ENCODE measurements at regions not wholly inside any gene's neighbourhood (a gene's known extent, or its start where the extent isn't known, plus 50 kb on each side); places are given as distances from the start of the nearest gene placed in this dataset.

GRCh38 chr15:95538693-95539092 is 791.8 kb upstream of the NR2F2 start:
- no peak overlapping the region for H3K4me3 Mint-ChIP-seq
- H3K9me3 Mint-ChIP-seq = no peaks in the 10 kb centered on the region
- H3K27me3 Mint-ChIP-seq (ENCODE audit: low read depth) = no peaks in the 10 kb centered on the region
- ChIA-PET POLR2A (no interaction called here), CTCF (no interaction called here)
- TF ChIP-seq GTF2I (CRISPR knock-in tag; conservative IDR thresholded peaks at IDR 0.05) (no peak), ZNF281 (CRISPR knock-in tag; IDR thresholded peaks at IDR 0.05) (no peak), SOX15 (CRISPR knock-in tag; IDR thresholded peaks at IDR 0.05) (no peak)
- no peaks in the 10 kb centered on the region for H3K36me3 Mint-ChIP-seq
- DNase-seq (ENCODE audit: low spot score) = no peak
- no peak overlapping the region for H3K27ac Mint-ChIP-seq
- peaks cover 8% of the 10 kb centered on the region for H3K4me1 Mint-ChIP-seq
- no peak for ATAC-seq

- Mint-ChIP-seq H3K36me3 (no peaks in the 10 kb centered on the region), H3K27ac (no peak overlapping the region), H3K4me3 (no peak overlapping the region), H3K9me3 (peaks cover 4% of the 10 kb centered on the region; the same call in 1 of the 2 replicates), H3K27me3 (ENCODE audit: low read depth) (no peaks in the 10 kb centered on the region), H3K4me1 (peaks cover 8% of the 10 kb centered on the region)
- ChIA-PET CTCF (no interaction called here), POLR2A (no interaction called here)
- no peak for DNase-seq (ENCODE audit: low spot score)
- no peak for TF ChIP-seq ZMAT4 (CRISPR knock-in tag; IDR thresholded peaks at IDR 0.05)
- TF ChIP-seq ZNF671 (CRISPR knock-in tag; IDR thresholded peaks at IDR 0.05) = no peak
- TF ChIP-seq TP53 (CRISPR knock-in tag; IDR thresholded peaks at IDR 0.05) = no peak
- TF ChIP-seq ERG (CRISPR knock-in tag; IDR thresholded peaks at IDR 0.05) = no peak
- no peak for TF ChIP-seq SMAD4 (CRISPR knock-in tag; IDR thresholded peaks at IDR 0.05)
- TF ChIP-seq TEAD4 (CRISPR knock-in tag; IDR thresholded peaks at IDR 0.05) = no peak
- no peak for TF ChIP-seq NR3C1 (CRISPR knock-in tag; conservative IDR thresholded peaks at IDR 0.05; ENCODE audit: low read depth)
- no peak for TF ChIP-seq KAT7 (CRISPR knock-in tag; IDR thresholded peaks at IDR 0.05; ENCODE audit: borderline replicate concordance)
- TF ChIP-seq ETV6 (CRISPR knock-in tag; IDR thresholded peaks at IDR 0.05) = no peak
- no peak for TF ChIP-seq USF2 (CRISPR knock-in tag; IDR thresholded peaks at IDR 0.05)
- no peak for TF ChIP-seq GRHL2 (CRISPR knock-in tag; IDR thresholded peaks at IDR 0.05; ENCODE audit: insufficient replicate concordance, severe bottlenecking)
- TF ChIP-seq CBFB (CRISPR knock-in tag; IDR thresholded peaks at IDR 0.05; ENCODE audit: low read depth) = no peak
- TF ChIP-seq FOXK1 (CRISPR knock-in tag; IDR thresholded peaks at IDR 0.05) = no peak
- TF ChIP-seq RORB (CRISPR knock-in tag; IDR thresholded peaks at IDR 0.05) = no peak
- no peak for TF ChIP-seq ZNF263 (CRISPR knock-in tag; IDR thresholded peaks at IDR 0.05; ENCODE audit: low read depth)
- no peak for TF ChIP-seq CREB1 (CRISPR knock-in tag; IDR thresholded peaks at IDR 0.05)
- no peak for ATAC-seq
Observed at GRCh38 chr15:95541301-95541700, 789.2 kb upstream of the NR2F2 start.

GRCh38 chr15:95549168-95549738 is 781.2 kb upstream of the NR2F2 start:
- H3K4me1 Mint-ChIP-seq = no peaks in the 10 kb centered on the region
- no peak overlapping the region for H3K4me3 Mint-ChIP-seq
- POLR2A ChIA-PET = no interaction called here
- no peaks in the 10 kb centered on the region for H3K36me3 Mint-ChIP-seq
- DNase-seq (ENCODE audit: low spot score) = no peak
- CTCF ChIA-PET = no interaction called here
- ATAC-seq = no peak
- peaks cover 2% of the 10 kb centered on the region; the same call in 1 of the 2 replicates for H3K9me3 Mint-ChIP-seq
- no peaks in the 10 kb centered on the region for H3K27me3 Mint-ChIP-seq (ENCODE audit: low read depth)
- no peak overlapping the region for H3K27ac Mint-ChIP-seq
- TF ChIP-seq MLX (CRISPR knock-in tag; IDR thresholded peaks at IDR 0.05) (no peak), ZNF281 (CRISPR knock-in tag; IDR thresholded peaks at IDR 0.05) (no peak), ELF4 (CRISPR knock-in tag; IDR thresholded peaks at IDR 0.05; ENCODE audit: low read depth) (no peak), CDX4 (CRISPR knock-in tag; IDR thresholded peaks at IDR 0.05; ENCODE audit: borderline replicate concordance) (no peak)
